ENCODE measurements at regions not wholly inside any gene's neighbourhood (a gene's known extent, or its start where the extent isn't known, plus 50 kb on each side); places are given as distances from the start of the nearest gene placed in this dataset.

DNA sequence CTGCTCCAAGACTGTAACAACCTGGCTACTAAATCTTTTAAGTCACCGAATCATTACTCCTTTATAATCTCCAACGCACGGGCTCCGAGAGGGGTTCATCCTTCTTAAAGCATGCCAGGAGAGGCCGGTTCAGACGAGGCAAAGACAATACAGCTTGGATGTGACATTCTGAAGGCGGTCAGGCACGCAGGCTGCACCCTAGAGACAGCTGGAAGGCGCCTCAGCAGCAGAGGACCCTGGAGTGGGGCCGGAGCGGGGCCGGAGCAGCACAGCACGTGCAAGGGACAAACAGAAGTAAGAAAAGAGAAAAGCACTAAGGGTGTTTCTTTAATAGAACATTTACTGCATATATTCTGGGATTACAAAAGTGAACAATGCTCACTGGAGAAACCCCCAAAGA is 97.8 kb upstream of the PPP2R2D start:
- no peak for TF ChIP-seq CTCF (IDR thresholded peaks at IDR 0.05)
- no peak for TF ChIP-seq POLR2A (IDR thresholded peaks at IDR 0.05)
